Mesothelial cell of epicardium (in vitro differentiated cells): ENCODE measurements at regions not wholly inside any gene's neighbourhood (a gene's known extent, or its start where the extent isn't known, plus 50 kb on each side); places are given as distances from the start of the nearest gene placed in this dataset.

ENCODE experiments used
- DNase-seq, 2 experiments: peaks; one replicate each; pipeline ENCODE4 v3.0.0; 2021; ENCODE audit warnings: low spot score in 2 of 2; ENCODE audit not compliant: unreplicated experiment in 2 of 2
- H3K27ac Mint-ChIP-seq: 2 replicates; pipeline ENCODE4 v1.8.0; 2021; ENCODE audit warnings: mixed read lengths
- H3K27me3 Mint-ChIP-seq: 2 replicates; pipeline ENCODE4 v1.8.0; 2021; ENCODE audit warnings: low read depth, mixed read lengths
- H3K36me3 Mint-ChIP-seq: 2 replicates; pipeline ENCODE4 v1.8.0; 2021; ENCODE audit warnings: mixed read lengths
- H3K4me1 Mint-ChIP-seq: 2 replicates; pipeline ENCODE4 v1.8.0; 2021; ENCODE audit warnings: mixed read lengths
- H3K4me3 Mint-ChIP-seq: 2 replicates; pipeline ENCODE4 v1.8.0; 2021; ENCODE audit warnings: mild to moderate bottlenecking, moderate library complexity, mixed read lengths
- H3K9me3 Mint-ChIP-seq: 2 replicates; pipeline ENCODE4 v1.8.0; 2021; ENCODE audit warnings: mixed read lengths
- TF ChIP-seq, protein P1 (sequence below): fragments of 200-600 bp; sonication (generic); IDR thresholded peaks from one replicate; pipeline ENCODE4 v1.5.0; 2021; ENCODE audit warnings: antibody characterized with exemption; ENCODE audit not compliant: unreplicated experiment

DNA sequence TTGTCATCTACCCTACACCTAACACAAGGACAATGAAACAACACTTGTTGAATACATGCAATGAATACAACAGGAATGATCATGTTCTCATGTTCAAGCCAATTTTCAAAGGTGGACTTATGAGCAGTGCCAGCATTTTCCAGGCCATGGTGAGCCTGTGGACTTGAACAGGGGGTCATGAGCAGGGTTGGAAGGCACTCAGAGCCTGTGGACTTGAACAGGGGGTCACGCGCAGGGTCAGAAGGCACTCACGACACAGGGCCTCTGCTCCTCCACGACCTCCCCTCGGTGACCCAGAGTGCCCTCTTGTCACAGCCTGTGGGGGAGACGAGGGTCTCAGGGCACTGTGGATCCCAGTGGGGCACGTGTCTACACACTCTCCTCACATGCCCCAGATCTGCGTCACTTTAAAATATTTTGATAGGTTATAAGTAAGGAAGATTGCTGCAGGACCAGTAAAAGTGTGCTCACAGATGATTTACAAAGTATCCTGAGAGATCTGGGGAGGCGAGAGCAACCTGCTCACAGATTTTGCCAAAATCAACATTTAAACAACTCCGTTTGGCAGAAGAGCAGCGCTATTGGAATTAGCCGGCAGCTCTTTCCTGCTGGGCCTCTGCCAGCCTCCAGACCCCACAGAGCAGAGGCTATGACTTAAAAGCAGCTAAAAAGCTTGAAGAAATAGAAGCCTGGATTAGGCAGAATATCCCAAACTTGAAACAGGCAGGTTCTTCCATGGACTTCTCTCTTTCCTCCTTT lies 121.9 kb downstream of the TMEM18 start:
- no peak overlapping the region for H3K4me3 Mint-ChIP-seq
- H3K27me3 Mint-ChIP-seq: peaks cover 53% of the 10 kb centered on the region
- no peak for DNase-seq
- no peak overlapping the region for H3K27ac Mint-ChIP-seq
- H3K9me3 Mint-ChIP-seq: no peaks in the 10 kb centered on the region
- TF ChIP-seq, protein P1, sequence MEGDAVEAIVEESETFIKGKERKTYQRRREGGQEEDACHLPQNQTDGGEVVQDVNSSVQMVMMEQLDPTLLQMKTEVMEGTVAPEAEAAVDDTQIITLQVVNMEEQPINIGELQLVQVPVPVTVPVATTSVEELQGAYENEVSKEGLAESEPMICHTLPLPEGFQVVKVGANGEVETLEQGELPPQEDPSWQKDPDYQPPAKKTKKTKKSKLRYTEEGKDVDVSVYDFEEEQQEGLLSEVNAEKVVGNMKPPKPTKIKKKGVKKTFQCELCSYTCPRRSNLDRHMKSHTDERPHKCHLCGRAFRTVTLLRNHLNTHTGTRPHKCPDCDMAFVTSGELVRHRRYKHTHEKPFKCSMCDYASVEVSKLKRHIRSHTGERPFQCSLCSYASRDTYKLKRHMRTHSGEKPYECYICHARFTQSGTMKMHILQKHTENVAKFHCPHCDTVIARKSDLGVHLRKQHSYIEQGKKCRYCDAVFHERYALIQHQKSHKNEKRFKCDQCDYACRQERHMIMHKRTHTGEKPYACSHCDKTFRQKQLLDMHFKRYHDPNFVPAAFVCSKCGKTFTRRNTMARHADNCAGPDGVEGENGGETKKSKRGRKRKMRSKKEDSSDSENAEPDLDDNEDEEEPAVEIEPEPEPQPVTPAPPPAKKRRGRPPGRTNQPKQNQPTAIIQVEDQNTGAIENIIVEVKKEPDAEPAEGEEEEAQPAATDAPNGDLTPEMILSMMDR: no peak
- H3K36me3 Mint-ChIP-seq: no peaks in the 10 kb centered on the region
- no peaks in the 10 kb centered on the region for H3K4me1 Mint-ChIP-seq

DNA sequence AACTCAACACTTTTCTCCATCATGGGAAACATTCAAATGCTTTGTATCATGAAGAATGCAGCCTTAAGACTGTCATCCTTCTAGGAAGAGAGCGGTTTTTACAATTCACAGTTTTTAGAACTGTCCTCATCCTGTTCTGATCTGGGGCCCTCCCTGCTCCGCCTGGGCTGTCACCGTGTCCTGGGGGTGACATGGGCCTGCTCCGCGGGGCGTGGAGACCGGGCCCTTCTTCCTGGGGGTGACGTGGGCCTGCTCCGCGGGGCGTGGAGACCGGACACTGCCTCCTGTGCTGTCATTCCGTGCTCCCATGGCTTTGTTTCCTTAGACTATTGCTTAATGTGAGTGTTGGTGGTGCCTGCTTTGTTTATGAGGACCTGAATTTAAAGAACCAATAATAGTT lies 122.8 kb downstream of the TMEM18 start:
- Mint-ChIP-seq H3K36me3 (no peaks in the 10 kb centered on the region), H3K4me3 (no peak overlapping the region), H3K27me3 (peaks cover 47% of the 10 kb centered on the region), H3K9me3 (no peaks in the 10 kb centered on the region), H3K4me1 (no peaks in the 10 kb centered on the region), H3K27ac (no peak overlapping the region)
- TF ChIP-seq, protein P1: no peak
- DNase-seq: no peak

DNA sequence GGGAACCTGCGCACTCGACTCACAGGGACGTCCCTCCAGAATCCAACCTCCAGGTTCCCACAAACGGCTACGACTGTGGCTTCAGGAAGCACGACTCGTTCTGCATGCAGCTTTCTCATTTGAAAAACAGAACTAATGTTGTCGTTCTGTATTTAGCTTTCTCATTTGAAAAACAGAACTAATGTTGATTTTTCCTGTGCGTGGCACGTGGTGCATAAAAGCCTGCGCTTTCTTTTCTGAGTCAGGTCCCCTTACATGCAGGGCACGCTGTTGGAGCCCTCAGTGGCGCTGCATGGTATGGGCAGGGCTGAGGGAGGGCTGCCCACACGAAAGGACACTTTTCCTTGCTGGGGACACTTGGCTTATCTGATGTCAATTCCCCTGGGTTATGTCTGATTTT lies 124.3 kb downstream of the TMEM18 start:
- TF ChIP-seq, protein P1: no peak
- Mint-ChIP-seq H3K27ac (no peak overlapping the region), H3K4me1 (no peaks in the 10 kb centered on the region), H3K4me3 (no peak overlapping the region), H3K9me3 (no peaks in the 10 kb centered on the region), H3K36me3 (no peaks in the 10 kb centered on the region), H3K27me3 (peaks cover 39% of the 10 kb centered on the region)
- no peak for DNase-seq

DNA sequence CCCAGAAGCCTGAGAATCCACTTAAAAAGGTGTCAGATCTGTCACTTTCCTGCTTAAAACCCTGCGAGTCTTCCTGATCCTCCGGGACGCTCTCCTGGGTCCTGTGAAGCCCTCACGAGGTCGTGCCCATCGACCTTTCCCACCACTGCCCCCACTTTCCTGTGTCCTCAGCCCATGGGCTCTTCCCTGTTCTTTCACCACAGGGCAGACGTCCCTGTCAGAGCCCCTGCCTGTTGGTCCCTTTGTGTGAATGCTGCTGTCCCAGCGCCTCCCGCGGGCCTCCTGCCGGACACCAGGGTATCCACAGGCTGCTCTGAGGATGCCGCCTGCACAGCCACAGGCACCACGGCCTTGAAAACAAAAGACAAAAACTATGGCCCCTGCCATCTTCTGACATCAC lies 125.6 kb downstream of the TMEM18 start:
- Mint-ChIP-seq H3K36me3 (no peaks in the 10 kb centered on the region), H3K27me3 (peaks cover 39% of the 10 kb centered on the region), H3K4me1 (no peaks in the 10 kb centered on the region), H3K9me3 (no peaks in the 10 kb centered on the region), H3K27ac (no peak overlapping the region), H3K4me3 (no peak overlapping the region)
- TF ChIP-seq, protein P1: no peak
- no peak for DNase-seq

DNA sequence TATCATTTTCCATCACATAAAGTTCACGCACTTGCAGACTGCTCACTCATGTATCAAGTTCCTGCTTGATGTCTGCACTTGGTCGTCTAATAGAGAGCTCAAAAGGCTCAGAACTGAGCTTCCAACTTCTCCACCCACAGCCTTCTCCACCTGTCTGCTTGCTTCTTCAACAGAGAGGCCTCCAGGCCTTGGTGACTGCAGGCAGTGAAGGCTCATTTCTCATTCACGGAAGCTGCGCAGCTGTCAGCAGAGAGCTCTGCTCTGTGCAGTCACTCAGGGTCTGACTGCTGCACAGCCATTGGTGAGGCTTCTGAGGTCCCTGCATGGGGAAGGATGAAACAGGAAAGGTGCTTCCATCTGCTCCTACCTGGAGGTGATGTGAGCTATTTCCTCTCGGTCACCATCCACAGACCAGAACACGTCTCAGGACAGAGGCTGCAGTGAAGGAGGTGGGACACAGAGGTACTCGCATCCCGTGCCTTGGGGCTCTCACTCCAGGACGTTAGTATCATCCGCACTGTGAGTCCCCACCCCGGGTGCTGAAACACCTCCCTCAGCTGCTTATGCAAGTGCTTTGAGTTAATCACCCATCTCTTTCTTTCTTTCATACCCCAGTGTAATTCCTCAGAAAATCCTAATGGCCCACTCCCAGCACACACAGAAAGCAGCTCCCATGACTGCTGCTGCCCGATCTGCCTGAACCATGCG lies 126.2 kb downstream of the TMEM18 start:
- Mint-ChIP-seq H3K4me1 (no peaks in the 10 kb centered on the region), H3K36me3 (no peaks in the 10 kb centered on the region), H3K27me3 (peaks cover 34% of the 10 kb centered on the region), H3K9me3 (no peaks in the 10 kb centered on the region), H3K27ac (no peak overlapping the region), H3K4me3 (no peak overlapping the region)
- TF ChIP-seq, protein P1: no peak
- no peak for DNase-seq
